ENCODE measurements at regions not wholly inside any gene's neighbourhood (a gene's known extent, or its start where the extent isn't known, plus 50 kb on each side); places are given as distances from the start of the nearest gene placed in this dataset.

GRCh38 chr1:229194096-229194495 lies 76.8 kb upstream of the RAB4A start:
- H3K27ac ChIP-seq, result no peak overlapping the region
- no peaks in the 10 kb centered on the region for H3K27me3 ChIP-seq
- H3K36me3 ChIP-seq, result no peaks in the 10 kb centered on the region
- H3K9me3 ChIP-seq, result no peaks in the 10 kb centered on the region
- no peak for ATAC-seq
- H3K4me3 ChIP-seq, result no peak overlapping the region
- TF ChIP-seq POLR2AphosphoS5 (IDR thresholded peaks at IDR 0.05) (no peak), EP300 (IDR thresholded peaks at IDR 0.05) (no peak), POLR2A (IDR thresholded peaks at IDR 0.05) (no peak), CTCF (IDR thresholded peaks at IDR 0.05) (no peak)
- H3K4me1 ChIP-seq, result no peaks in the 10 kb centered on the region
- 89 to 92% methylated on average over 2 to 3 of the region's 9 CpGs for WGBS, 2 donors (ENCODE audit: low coverage in 1 of 2)

- TF ChIP-seq POLR2A (IDR thresholded peaks at IDR 0.05) (no peak), POLR2AphosphoS5 (IDR thresholded peaks at IDR 0.05) (no peak)
- no peak for ATAC-seq
- Histone ChIP-seq H3K36me3 (no peaks in the 10 kb centered on the region), H3K27me3 (no peaks in the 10 kb centered on the region), H3K9me3 (no peaks in the 10 kb centered on the region), H3K4me1 (no peaks in the 10 kb centered on the region), H3K27ac (no peak overlapping the region), H3K4me3 (no peak overlapping the region)
- WGBS, 2 donors (ENCODE audit: low coverage in 1 of 2), result 85 to 88% methylated on average over 1 of the region's 1 CpG
Observed at GRCh38 chr1:229195246-229195645, 75.7 kb upstream of the RAB4A start.

- H3K4me3 ChIP-seq, result no peak overlapping the region
- ATAC-seq, result no peak
- no peaks in the 10 kb centered on the region for H3K4me1 ChIP-seq
- TF ChIP-seq POLR2A (IDR thresholded peaks at IDR 0.05) (no peak), EP300 (IDR thresholded peaks at IDR 0.05) (no peak), CTCF (IDR thresholded peaks at IDR 0.05) (no peak), POLR2AphosphoS5 (IDR thresholded peaks at IDR 0.05) (no peak)
- H3K27me3 ChIP-seq, result no peaks in the 10 kb centered on the region
- no peak overlapping the region for H3K27ac ChIP-seq
- H3K36me3 ChIP-seq, result no peaks in the 10 kb centered on the region
- 79 to 83% methylated on average over 2 to 6 of the region's 6 CpGs for WGBS, 2 donors (ENCODE audit: low coverage in 1 of 2)
- H3K9me3 ChIP-seq, result no peaks in the 10 kb centered on the region
Observed at GRCh38 chr1:229196404-229197264, 74.3 kb upstream of the RAB4A start.

- H3K9me3 ChIP-seq, result no peaks in the 10 kb centered on the region
- TF ChIP-seq EP300 (IDR thresholded peaks at IDR 0.05) (no peak), CTCF (IDR thresholded peaks at IDR 0.05) (no peak), POLR2AphosphoS5 (IDR thresholded peaks at IDR 0.05) (no peak), POLR2A (IDR thresholded peaks at IDR 0.05) (no peak)
- WGBS, 2 donors (ENCODE audit: low coverage in 1 of 2), result 82 to 83% methylated on average over 2 of the region's 5 CpGs
Observed at GRCh38 chr1:229197265-229197585, 73.7 kb upstream of the RAB4A start.

GRCh38 chr1:229199261-229200243 lies 71.4 kb upstream of the RAB4A start:
- no peak for ATAC-seq
- WGBS, 2 donors (ENCODE audit: low coverage in 1 of 2), result 57 to 61% methylated on average over 7 to 16 of the region's 16 CpGs
- Histone ChIP-seq H3K36me3 (no peaks in the 10 kb centered on the region), H3K9me3 (no peaks in the 10 kb centered on the region), H3K27ac (no peak overlapping the region), H3K4me3 (no peak overlapping the region), H3K4me1 (peaks cover 0 to 4% (median 0%) of the 10 kb centered on the region in 3 donors), H3K27me3 (no peaks in the 10 kb centered on the region)
- TF ChIP-seq POLR2A (IDR thresholded peaks at IDR 0.05), result no peak
- no peak for TF ChIP-seq EP300 (IDR thresholded peaks at IDR 0.05)
- TF ChIP-seq POLR2AphosphoS5 (IDR thresholded peaks at IDR 0.05), result no peak
- TF ChIP-seq CTCF (IDR thresholded peaks at IDR 0.05), result no peak

More at GRCh38 chr1:229197265-229197585, 73.7 kb upstream of the RAB4A start:
- Histone ChIP-seq H3K4me1 (no peaks in the 10 kb centered on the region), H3K4me3 (no peak overlapping the region), H3K36me3 (no peaks in the 10 kb centered on the region), H3K27me3 (no peaks in the 10 kb centered on the region), H3K27ac (no peak overlapping the region)
- no peak for ATAC-seq
